Anterior cingulate cortex (tissue), 58 donors: ENCODE measurements at regions not wholly inside any gene's neighbourhood (a gene's known extent, or its start where the extent isn't known, plus 50 kb on each side); places are given as distances from the start of the nearest gene placed in this dataset.

Experiments used
- DNase-seq, 58 donors: peaks; one replicate each; lab custom pipeline; 2025; lab: John Stamatoyannopoulos, UW

DNA sequence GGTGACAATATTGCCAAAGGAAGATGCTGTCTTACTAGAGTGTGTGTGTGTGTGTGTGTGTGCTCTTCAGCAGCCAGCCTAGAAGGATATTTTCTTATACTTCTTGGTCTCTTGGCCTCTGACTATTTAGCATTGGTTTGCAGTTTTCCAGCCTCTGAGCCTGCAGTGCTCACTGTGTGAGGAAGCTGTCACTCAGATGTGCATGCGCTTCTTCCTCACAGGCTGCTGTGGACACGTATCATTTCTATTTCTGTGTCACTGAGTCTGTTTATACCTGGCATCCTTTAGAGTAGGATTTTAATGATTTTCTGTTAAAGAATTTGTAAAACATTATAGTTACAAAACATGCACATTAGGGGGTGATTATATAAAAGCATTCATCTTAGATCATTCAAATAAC is 83.3 kb downstream of the ALDH8A1 start:
- DNase-seq, result no peak

DNA sequence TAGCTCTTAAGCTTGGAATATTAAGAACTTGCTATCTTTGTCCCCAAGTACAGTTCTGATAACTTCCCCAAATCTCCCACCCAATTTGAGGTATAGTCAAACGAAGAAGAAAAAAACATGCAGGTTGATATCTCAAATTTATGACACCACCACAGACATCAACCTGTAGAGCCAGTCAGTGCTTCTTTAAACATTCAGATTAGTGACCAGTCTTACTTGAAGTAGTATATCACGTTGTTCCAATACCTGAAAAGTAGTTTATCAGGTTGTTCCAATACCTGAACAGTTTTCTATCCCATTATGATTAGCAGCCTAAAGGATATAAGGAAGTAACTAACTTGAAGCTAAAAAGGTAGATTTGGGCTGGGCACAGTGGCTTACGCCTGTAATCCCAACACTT is 85.3 kb downstream of the ALDH8A1 start:
- DNase-seq, result no peak

DNA sequence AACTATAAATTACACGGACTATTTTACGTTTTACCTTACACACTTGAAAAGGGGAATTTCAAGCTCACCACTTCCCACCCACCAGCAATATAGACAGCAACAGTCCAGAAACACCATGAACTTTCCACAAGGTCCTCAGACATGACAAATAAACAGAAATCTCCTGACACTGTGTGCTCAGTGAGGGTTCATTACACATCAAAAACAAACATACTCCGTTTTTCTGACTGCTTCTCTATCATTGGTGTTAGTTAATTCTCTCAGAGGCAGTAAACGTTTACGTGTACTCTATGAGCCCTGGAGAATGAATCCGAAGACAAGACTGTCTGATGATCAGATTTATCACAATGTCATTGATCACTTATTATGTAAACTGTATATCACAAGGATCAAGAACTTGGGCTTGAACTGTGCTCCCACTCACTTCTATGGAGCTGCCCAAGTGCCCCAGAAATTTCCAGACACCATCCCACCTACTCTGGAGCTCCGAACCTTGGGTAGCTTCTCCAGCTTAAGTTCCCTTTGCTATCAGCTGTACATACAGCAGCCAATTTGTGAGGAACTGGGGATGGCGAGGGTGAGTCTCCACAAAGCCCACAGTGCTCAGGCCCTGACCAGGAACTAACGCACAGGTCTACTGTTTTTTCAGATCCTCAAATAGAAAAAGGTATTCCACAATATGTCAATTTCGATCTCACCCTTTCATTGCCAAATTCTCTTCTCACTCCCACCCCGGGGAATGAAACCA is 86.0 kb downstream of the ALDH8A1 start:
- DNase-seq, result no peak

DNA sequence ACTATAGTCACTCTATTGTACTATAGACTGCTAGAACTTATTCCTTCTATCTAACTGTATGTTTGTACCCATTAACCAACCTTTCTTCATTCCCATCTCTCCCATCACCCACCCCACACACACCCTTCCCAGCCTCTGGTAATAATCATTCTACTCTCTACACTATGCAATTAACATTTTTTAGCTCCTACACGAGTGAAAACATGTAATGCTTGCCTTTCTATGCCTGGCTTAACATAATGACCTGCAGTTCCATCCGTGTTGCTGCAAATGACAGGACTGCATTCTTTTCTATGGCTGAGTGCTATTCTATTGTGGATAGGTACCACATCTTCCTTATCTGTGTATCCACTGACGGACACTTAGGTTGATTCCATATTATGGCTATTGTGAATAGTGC is 95.5 kb downstream of the ALDH8A1 start:
- DNase-seq, result no peak

DNA sequence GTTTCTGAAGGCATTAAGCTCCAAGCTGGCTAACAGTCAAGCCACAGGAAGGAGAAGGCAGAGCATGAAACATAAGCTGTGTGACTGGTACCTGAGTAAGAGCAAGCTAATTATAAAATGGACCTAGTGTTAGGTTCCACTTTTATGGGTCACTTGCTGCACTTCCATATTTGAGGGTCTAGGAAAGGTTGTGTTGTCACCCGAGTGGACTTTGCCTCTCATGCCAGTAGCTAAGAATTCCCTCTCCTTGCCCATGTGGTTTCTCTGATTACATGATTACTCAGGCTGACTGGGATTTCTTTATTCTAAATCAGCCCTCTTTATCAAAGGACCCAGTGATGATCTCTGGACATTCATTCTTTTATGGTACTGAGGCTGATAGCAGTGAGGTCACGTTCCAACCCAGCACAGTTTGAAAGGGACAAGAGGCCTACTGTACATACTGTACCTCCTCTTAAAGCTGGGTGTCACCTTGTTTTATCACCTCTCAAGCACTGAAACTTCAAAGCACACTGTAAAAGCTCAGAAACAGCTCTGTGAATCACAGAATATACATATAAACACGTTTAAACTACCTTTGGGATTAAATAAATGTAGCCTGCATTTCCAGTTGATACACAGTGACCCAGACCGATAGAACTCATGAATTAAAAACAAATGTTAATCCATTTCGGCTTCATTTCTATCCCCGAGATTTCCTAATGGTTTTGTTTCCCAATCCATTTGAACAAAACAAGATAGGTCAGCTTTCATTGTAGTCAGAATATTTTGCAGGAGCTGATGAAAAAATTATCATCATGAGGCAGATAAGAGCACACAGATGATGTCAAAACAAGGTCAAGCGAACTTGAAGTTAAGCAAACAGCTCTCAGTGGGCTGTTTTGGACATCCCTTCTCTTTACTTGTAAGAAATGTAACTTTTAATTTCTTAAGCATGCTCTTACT is 96.5 kb downstream of the ALDH8A1 start:
- DNase-seq, result no peak

DNA sequence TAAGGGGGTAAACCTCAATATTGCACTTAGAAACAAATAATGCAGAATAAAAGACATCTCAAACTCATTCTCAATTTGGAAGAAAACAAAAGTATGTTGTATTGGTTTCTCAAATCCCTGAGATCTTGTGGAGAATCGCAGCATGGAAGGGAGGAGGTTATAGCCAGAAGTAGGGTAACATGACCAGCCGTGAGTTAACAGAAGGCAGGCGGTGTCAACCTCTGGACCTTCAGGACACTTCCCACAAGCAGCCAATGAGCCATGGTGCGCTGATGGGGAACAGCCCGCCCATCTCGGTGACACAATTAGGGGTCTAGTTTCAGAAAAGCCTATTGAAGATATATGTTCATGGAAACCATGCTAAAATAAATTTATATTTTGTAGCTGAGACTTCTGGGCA is 98.4 kb downstream of the ALDH8A1 start:
- DNase-seq, result no peak

DNA sequence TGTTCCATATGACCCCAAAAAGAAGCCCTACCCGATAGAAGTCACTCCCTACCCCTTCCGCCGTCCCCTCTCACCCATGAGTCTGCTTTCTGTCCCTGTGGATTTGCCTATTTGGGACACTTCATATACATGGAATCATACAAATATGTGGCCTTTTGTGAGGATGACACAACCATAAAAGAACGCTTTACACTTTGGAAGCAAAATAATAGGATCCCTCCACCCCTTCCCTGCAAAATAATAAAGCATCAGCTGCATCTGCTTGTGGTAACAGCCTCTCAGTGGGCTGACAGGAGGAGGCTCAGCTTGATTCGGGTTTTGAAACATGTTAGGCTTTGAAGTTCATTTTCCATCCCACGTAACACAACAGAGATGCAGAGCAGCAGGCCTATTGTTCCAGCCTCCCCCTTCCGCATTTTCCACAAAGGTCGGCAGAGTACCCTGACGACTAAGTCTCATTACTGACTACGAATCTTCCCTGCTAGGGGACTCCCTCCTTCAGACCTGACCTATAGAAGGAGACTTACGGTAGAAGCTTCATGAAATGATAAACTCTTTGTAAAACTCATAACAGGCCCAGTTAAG is 99.1 kb downstream of the ALDH8A1 start:
- DNase-seq, result no peak

DNA sequence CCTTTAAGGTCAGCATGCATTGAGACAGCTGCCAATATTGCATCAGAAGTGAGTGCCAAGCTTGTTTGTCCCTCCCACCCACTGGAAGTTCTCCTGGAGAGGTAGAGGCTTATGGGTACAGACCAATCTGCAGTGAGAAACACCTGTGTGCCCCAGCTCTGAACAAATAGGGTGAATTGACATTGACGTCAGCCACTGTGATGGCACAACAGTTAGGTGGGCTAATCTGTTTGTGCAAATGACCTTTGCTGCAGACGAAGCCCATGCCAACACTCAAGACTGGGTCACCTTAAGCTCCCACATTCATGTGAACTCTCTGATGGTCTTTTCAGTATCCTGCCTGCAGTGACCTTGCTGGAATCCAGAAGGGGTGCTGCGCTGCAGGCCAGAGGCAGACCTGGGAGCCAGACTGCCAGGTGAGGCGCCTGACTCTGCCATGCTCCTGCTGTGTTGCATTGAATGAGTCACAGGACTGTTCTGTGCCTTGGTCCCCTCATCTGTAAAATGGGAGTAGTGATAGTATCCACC is 99.9 kb downstream of the ALDH8A1 start:
- no peak for DNase-seq

DNA sequence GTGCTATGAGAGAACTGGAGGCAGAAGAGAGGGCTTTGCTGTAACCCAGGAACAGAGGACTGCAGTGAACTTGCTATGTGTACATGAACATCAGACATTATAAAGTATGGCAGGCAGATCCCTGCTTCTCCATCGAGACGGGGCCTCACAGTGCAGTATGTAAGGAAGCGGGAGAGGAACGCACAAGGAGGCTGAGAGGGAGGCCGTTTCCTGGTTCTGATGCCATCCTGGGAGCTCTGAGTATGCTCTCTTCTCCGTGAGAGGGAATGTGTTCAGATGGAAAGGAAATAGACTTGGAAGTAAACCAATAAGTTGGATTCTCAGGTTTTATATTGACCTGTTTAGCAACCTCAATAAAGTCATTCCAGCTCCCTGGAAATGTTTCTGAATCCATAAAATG is 101.8 kb downstream of the ALDH8A1 start:
- no peak for DNase-seq

DNA sequence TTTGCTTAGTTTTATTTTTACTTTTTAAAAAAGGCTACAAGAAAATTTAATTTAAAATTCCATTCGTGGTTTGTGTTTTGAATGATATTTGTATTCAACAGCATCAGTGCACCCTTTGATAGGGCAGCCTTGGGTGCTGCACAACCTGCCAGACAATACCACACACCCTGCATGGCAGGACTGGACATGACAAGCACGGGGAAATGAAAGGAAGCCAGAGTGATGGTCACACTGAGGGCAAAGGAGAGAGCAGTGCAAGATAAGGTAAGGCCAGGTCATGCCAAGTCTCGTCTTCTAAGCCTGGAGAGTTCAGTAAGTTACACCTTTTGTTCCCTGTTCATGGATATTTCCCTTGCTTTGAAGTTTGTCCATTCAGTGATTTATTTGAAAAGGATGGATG is 103.0 kb downstream of the ALDH8A1 start:
- DNase-seq, result no peak

DNA sequence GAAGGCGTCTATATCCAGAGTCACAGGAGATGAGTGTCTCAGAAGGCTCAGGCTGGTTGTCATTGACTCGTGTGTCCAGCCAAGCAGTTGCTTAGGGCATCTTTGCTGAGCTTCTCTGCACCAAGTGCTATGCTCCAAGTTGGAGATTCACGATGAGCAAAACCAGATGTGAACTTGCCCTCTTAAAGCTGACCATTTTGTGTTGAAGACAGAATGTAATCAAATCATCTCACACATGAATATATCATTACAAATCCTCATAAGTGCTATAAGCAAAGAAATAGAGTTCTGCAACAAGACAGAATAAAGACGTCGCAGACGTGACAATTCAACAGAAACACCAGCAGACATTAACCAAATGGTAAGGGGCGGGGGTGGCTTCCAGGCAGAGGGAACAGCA is 103.9 kb downstream of the ALDH8A1 start:
- no peak for DNase-seq

DNA sequence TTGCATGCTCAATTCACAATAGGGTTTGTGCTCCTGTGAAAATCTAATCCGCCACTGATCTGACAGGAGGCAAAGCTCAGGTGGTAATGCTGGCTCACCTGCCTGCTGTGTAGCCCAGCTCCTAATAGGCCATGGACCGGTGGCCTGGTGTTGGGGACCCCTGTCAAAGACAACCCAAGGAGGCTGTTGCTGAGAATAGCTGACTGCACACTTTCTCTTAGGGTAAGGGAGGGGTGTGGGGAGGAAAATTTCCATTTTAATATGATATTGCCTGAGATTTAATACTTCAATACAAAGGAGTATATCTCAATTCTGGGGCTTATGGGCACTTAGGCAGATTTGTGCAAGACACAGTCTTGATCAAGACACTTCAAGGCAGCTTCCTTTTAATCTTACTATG is 105.8 kb downstream of the ALDH8A1 start:
- DNase-seq, result no peak

DNA sequence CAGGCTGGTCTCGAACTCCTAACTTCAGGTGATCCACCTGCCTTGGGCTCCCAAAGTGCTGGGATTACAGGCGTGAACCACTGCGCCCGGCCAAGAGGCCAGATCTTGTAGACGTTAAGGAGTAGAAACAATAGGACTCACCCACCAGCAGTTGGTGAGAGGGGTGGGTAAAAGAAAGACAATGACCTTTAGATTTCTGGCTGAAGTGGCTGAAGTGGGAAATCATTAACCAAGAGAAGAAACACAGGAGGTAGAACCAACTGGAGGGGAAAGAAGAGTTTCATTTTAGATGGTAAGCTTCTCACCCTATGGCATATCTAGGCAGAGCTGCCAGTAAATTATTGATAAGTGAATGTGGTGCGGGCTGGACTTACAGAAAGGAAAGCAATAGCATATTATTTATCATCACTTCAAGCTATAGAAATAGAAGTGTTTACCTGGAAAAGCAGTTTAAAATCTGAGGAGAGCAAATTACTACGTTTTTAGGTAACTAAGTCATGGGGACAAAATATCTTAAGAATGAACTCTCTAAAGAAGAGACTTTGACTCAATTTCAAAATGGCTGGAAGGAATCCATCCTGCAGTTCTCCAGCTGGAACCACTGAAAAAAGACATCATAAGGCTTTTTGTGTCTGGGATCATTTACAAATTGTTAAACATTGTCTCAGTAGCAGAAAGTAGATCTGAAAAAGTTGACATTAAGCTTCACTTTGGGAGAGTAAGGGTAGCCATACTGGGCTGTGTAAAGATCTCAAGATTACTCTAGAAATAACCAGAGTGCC is 109.6 kb downstream of the ALDH8A1 start:
- DNase-seq, result no peak

DNA sequence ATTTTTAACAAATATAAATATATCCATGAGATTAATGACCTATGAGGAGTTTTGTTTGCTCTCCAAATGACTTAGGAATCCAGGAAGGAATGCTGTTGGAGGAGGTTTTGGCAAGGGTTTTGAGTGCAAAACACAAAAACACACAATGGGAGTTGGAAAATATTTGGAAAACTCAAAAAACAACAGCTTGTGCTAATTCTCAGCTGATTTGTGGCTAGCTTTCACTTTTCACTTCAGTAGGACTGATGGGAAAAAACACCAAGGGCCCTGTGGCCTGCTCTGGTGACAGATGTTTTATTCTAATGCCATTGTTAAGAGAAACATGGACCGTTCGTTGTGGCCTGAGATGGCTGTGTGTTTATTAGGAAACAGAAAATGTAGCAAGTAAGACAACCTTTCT is 113.9 kb downstream of the ALDH8A1 start:
- DNase-seq, result no peak

DNA sequence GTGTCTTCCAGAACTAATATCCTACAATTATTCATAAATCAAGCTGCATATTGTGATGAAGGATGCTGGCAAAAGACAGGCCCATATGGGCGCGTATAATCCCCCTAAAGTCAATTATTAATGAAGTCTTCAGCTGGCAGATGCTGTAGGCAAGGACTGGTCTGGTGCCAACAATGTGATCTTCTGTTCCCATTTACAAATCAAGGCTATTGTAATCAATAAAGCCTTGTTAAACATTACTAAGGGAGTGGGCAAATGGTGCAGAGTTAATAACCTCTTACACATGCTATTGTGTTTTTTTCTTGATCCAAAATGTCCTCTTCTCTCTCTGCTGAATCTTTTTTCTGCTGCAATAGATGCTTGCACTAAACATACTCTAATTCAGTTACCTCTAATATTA is 119.0 kb downstream of the ALDH8A1 start:
- no peak for DNase-seq

DNA sequence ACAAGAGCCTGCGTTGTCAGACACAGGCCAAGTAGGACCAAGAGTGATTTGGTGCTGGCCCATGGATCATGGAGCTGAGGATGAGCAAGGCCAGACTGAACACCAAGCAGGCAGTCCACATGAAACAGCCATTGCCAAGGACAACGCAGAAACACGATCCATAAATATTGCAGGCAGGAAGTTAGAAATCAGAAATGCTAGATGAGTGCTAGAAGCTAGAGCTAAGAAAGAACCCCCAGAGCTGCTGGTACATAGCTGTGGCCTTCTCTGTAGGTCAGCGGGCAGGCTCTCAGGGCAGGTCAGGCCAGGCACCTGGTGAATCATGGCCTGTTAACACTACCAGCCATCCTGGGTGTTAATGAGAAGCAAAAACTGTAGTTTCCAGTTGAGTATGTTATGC is 119.7 kb downstream of the ALDH8A1 start:
- no peak for DNase-seq

DNA sequence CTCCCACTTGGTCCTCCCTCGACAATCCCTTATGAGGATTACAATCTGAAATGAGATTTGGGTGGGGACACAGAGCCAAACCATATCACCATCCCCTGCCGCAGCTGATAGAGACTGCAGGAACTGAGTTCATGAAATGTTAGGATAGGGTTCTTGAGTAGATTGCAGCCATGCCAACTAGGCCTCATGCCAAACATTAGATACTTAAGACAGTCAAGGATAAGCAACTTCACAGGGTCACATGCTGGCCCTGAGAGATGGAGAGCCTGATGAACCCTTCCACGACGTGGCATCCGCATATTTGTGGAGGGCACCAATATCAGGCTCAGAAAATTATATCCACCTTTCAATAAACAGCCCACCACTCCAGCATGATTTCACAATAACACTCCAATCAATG is 121.3 kb downstream of the ALDH8A1 start:
- no peak for DNase-seq

DNA sequence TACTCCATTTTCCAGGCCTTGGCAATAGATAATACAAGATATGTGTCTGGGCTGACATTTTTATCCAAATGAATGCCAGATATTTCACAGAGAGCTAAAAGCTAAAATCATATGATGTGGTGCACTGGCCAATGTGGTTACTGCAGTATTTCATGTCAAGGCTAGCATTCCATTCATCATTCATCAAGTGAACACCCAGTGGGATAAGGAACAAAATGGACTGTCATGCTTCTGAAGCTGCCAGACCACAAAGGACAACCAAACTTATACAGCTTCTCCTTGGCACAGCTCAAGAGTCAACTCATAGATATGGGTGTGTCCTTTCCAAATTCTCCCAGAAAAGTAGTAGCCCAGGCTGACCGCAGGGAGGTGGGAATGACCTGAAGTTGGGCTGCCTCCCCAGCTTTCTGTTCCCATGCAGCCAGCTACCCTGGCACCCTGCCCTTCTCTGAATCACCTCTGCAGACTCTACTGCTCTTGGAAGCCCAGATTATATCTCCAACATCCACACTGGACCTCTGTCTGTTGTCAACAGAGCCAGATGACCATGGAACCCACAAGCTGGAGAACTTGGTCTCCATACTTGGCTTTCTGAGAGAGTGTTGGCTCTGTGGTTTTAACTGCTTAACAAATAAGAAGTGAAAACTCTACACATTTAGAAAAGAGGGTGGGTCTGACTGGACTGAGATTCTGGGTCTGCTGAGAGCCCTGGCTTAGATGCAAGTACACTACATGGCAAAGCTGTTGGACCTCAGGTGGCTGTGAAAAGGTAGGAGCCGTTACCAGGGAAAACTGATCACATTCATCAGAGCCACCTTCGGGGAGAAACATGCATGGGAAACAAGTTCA is 122.8 kb downstream of the ALDH8A1 start:
- no peak for DNase-seq

DNA sequence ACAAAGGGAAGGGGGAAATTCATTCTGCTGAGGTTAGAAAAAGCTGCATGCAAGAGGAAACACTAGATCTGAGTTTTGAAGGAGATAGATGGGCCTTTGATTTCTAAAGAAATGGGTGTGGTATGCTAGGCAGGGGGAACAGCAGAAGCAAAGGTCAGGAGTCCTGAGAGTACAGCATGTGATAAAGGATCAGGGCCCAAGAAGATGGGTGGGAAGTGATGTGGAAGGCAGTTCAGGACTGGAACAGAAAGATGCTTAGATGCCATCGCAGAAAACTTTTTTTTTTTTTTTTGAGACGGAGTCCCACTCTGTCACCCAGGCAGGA is 126.2 kb downstream of the ALDH8A1 start:
- no peak for DNase-seq
